ENCODE measurements at regions not wholly inside any gene's neighbourhood (a gene's known extent, or its start where the extent isn't known, plus 50 kb on each side); places are given as distances from the start of the nearest gene placed in this dataset.

DNA sequence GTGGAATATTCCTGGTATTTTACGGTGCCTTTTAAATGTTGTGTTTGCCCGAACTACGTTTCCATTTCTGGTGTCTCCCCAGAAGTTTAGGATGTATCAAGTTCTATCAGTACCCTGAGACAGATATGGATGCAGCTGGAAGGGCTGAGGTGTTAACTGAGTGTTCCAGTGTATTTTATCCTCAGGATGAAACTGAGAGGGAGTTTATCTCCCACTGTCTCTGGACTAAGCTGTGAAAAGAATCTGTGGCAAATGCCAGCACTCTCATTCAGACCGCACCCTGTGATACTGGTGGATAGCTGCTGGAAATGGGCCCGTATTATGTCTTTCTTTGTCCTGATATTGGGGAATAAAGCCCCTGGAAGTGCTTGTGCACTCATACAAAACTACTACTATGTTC, 887.2 kb upstream of the TYRP1 start:
- in situ Hi-C loops (cut with MboI; ENCODE audit: low sequenced_read_pairs) = no loop called here
- H3K27me3 ChIP-seq (ENCODE audit: control insufficient read depth, insufficient read depth, low read length) = no peaks in the 10 kb centered on the region
- H3K56ac ChIP-seq (ENCODE audit: extremely low read depth, insufficient read depth, low read length) = no peak overlapping the region
- no peak overlapping the region for H4K5ac ChIP-seq (ENCODE audit: low read depth, low read length)
- no peak overlapping the region for H3K27ac ChIP-seq (ENCODE audit: insufficient read depth, low read length)
- no peak overlapping the region for H2AFZ ChIP-seq (replicated peaks; ENCODE audit: low read length, poor library complexity)
- no peak overlapping the region for H2BK5ac ChIP-seq (ENCODE audit: low read depth, low read length, poor library complexity, severe bottlenecking)
- no peak overlapping the region for H3K14ac ChIP-seq (replicated peaks; ENCODE audit: low read depth, low read length)
- H3K4ac ChIP-seq (ENCODE audit: low read depth, low read length) = no peak overlapping the region
- H4K8ac ChIP-seq (ENCODE audit: low read depth in 2 of 2, low read length in 2 of 2) = no peak overlapping the region
- no peak overlapping the region for H3K4me2 ChIP-seq (ENCODE audit: low read depth, low read length)
- TF ChIP-seq CEBPB (IDR thresholded peaks at IDR 0.05; ENCODE audit: low read depth, low read length) = no peak
- no peak for TF ChIP-seq NFE2L2 (IDR thresholded peaks at IDR 0.05; ENCODE audit: low read depth, low read length)
- TF ChIP-seq FOS (IDR thresholded peaks at IDR 0.05; ENCODE audit: low read depth, low read length) = no peak
- TF ChIP-seq, protein P1, sequence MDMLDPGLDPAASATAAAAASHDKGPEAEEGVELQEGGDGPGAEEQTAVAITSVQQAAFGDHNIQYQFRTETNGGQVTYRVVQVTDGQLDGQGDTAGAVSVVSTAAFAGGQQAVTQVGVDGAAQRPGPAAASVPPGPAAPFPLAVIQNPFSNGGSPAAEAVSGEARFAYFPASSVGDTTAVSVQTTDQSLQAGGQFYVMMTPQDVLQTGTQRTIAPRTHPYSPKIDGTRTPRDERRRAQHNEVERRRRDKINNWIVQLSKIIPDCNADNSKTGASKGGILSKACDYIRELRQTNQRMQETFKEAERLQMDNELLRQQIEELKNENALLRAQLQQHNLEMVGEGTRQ (IDR thresholded peaks at IDR 0.05; ENCODE audit: low read depth, low read length) = no peak
- H3K79me1 ChIP-seq (ENCODE audit: low read depth in 1 of 2, low read length in 2 of 2) = no peaks in the 10 kb centered on the region
- H2BK20ac ChIP-seq (ENCODE audit: low read depth, low read length) = no peak overlapping the region
- 33% methylated on average over 1 of the region's 5 CpGs; no CpG with 5 or more reads in 1 of the 2 experiments for WGBS, 2 experiments (ENCODE audit: extremely low coverage in 2 of 2, insufficient read length in 1 of 2)
- no peak overlapping the region for H2AK9ac ChIP-seq (replicated peaks; ENCODE audit: low read depth, low read length, poor library complexity)
- DNase-seq (no peak), ATAC-seq (ENCODE audit: low read depth) (no peak)
- POLR2A ChIA-PET (ENCODE audit: unreplicated experiment) = no interaction called here
- H4K91ac ChIP-seq (ENCODE audit: insufficient read depth, low read depth, low read length) = no peak overlapping the region
- peaks cover 6% of the 10 kb centered on the region; the same call in 1 of the 2 replicates for H3K9me3 ChIP-seq (ENCODE audit: control insufficient read depth, insufficient read depth, low read length)
- intact Hi-C loops (cut with micrococcal nuclease) = no loop called here
- no peak overlapping the region for H3K9ac ChIP-seq (ENCODE audit: low read depth, low read length)
- no peak overlapping the region for H3K23ac ChIP-seq (ENCODE audit: low read depth, low read length)
- no peak overlapping the region for H3K4me3 ChIP-seq (ENCODE audit: insufficient read depth, low read depth, low read length)
- no peaks in the 10 kb centered on the region for H3K36me3 ChIP-seq (ENCODE audit: control insufficient read depth, insufficient read depth, low read length)
- BruUV-seq (replicated peaks) = no TSS peak
- H3K4me1 ChIP-seq (ENCODE audit: control insufficient read depth, insufficient read depth, low read length) = no peaks in the 10 kb centered on the region
- CTCF ChIA-PET = no interaction called here
- H3K18ac ChIP-seq (ENCODE audit: low read depth, low read length) = no peak overlapping the region
- H2BK120ac ChIP-seq (ENCODE audit: low read depth, low read length) = no peak overlapping the region
- no peak overlapping the region for H2BK15ac ChIP-seq (ENCODE audit: low read depth, low read length)
- dilution Hi-C loops (cut with HindIII; ENCODE audit: low sequenced_read_pairs, unreplicated experiment) = no loop called here
- H4K20me1 ChIP-seq (ENCODE audit: insufficient read depth, low read length) = no peaks in the 10 kb centered on the region
- H3K9me1 ChIP-seq (ENCODE audit: insufficient read depth, low read length) = no peaks in the 10 kb centered on the region
- H2AK5ac ChIP-seq (ENCODE audit: low read depth, low read length) = no peak overlapping the region

Measured in IMR-90 (cell line).